OCI-LY3 (cell line): ENCODE measurements at regions not wholly inside any gene's neighbourhood (a gene's known extent, or its start where the extent isn't known, plus 50 kb on each side); places are given as distances from the start of the nearest gene placed in this dataset.

Source experiments
- CTCF ChIP-seq: fragments of 200-600, 300-600 bp; sonication (generic); IDR thresholded peaks from 2 replicates; pipeline ENCODE4 v1.5.1; 2014; ENCODE audit warnings: antibody characterized with exemption, low read length, low read depth
- EZH2phosphoT487 ChIP-seq: fragments of 200-600 bp; shearing (Covaris generic); IDR thresholded peaks from 2 replicates; pipeline ENCODE4 v1.6.1; 2018; ENCODE audit warnings: antibody characterized with exemption, mixed run types, low read depth

GRCh38 chr2:220241423-220241822 is 614.0 kb downstream of the SLC4A3 start:
- no peak for TF ChIP-seq CTCF
- no peak for TF ChIP-seq EZH2phosphoT487
